Astrocyte (in vitro differentiated cells and primary cell): ENCODE measurements at regions not wholly inside any gene's neighbourhood (a gene's known extent, or its start where the extent isn't known, plus 50 kb on each side); places are given as distances from the start of the nearest gene placed in this dataset.

Experiments
- DNase-seq: peaks from one replicate; pipeline ENCODE4 v3.0.0-alpha.2; 2010; ENCODE audit warnings: low read depth
- FAIRE-seq: peaks from 2 replicates; lab custom pipeline; 2011; peaks lifted over from hg19 to GRCh38; lab: Jason Lieb, UNC
- H2AFZ ChIP-seq: 2 replicates; pipeline ENCODE4 v1.6.0; 2012; ENCODE audit warnings: low read depth, low read length, inconsistent platforms
- H3K27ac ChIP-seq: 2 replicates; pipeline ENCODE4 v1.5.1; 2011; ENCODE audit warnings: low read depth, low read length, inconsistent platforms
- H3K27me3 ChIP-seq: 2 replicates; pipeline ENCODE4 v1.6.0; 2011; ENCODE audit warnings: low read length, inconsistent platforms; ENCODE audit not compliant: insufficient read depth
- H3K36me3 ChIP-seq: 2 replicates; pipeline ENCODE4 v1.5.1; 2011; ENCODE audit warnings: low read length, inconsistent platforms; ENCODE audit not compliant: insufficient read depth
- H3K4me1 ChIP-seq: 2 replicates; pipeline ENCODE4 v1.5.1; 2011; ENCODE audit warnings: low read length, inconsistent platforms; ENCODE audit not compliant: insufficient read depth
- H3K4me2 ChIP-seq: 2 replicates; pipeline ENCODE4 v1.6.0; 2012; ENCODE audit warnings: low read length, inconsistent platforms
- H3K4me3 ChIP-seq: 2 replicates; pipeline ENCODE4 v1.5.1; 2011; ENCODE audit warnings: low read depth, mild to moderate bottlenecking, low read length, inconsistent platforms; ENCODE audit not compliant: insufficient read depth
- H3K79me2 ChIP-seq: 2 replicates; pipeline ENCODE4 v1.6.0; 2012; ENCODE audit warnings: mild to moderate bottlenecking, low read length, inconsistent platforms; ENCODE audit not compliant: insufficient read depth
- H3K9ac ChIP-seq: 2 replicates; pipeline ENCODE4 v1.6.0; 2012; ENCODE audit warnings: mild to moderate bottlenecking, low read length, inconsistent platforms
- H3K9me3 ChIP-seq: 2 replicates; pipeline ENCODE4 v1.5.1; 2012; ENCODE audit warnings: low read depth, mild to moderate bottlenecking, low read length, inconsistent platforms; ENCODE audit not compliant: insufficient read depth
- H4K20me1 ChIP-seq: 2 replicates; pipeline ENCODE4 v1.6.0; 2012; ENCODE audit warnings: low read length, inconsistent platforms; ENCODE audit not compliant: insufficient read depth
- H3K27ac Mint-ChIP-seq: one replicate; pipeline ENCODE4 v1.8.0; 2021; ENCODE audit warnings: mild to moderate bottlenecking, mixed read lengths; ENCODE audit not compliant: unreplicated experiment
- H3K27me3 Mint-ChIP-seq: one replicate; pipeline ENCODE4 v1.8.0; 2021; ENCODE audit warnings: low read depth, mixed read lengths; ENCODE audit not compliant: unreplicated experiment
- H3K36me3 Mint-ChIP-seq: one replicate; pipeline ENCODE4 v1.8.0; 2021; ENCODE audit warnings: low read depth, mixed read lengths; ENCODE audit not compliant: unreplicated experiment
- H3K4me1 Mint-ChIP-seq: one replicate; pipeline ENCODE4 v1.8.0; 2021; ENCODE audit warnings: low read depth, mixed read lengths; ENCODE audit not compliant: unreplicated experiment
- H3K4me3 Mint-ChIP-seq: one replicate; pipeline ENCODE4 v1.8.0; 2021; ENCODE audit warnings: mild to moderate bottlenecking, moderate library complexity, mixed read lengths; ENCODE audit not compliant: unreplicated experiment
- H3K9me3 Mint-ChIP-seq: one replicate; pipeline ENCODE4 v1.8.0; 2021; ENCODE audit warnings: mild to moderate bottlenecking, mixed read lengths; ENCODE audit not compliant: unreplicated experiment
- EZH2 ChIP-seq: IDR thresholded peaks from 2 replicates; pipeline ENCODE4 v1.6.1; 2012; ENCODE audit warnings: mild to moderate bottlenecking, low read length, inconsistent platforms; ENCODE audit not compliant: insufficient read depth
- TF ChIP-seq, protein P1 (sequence below): IDR thresholded peaks from 2 replicates; pipeline ENCODE4 v1.5.1; 2011; ENCODE audit warnings: low read depth, mild to moderate bottlenecking, inconsistent platforms, low read length, moderate library complexity; ENCODE audit not compliant: insufficient read depth

DNA sequence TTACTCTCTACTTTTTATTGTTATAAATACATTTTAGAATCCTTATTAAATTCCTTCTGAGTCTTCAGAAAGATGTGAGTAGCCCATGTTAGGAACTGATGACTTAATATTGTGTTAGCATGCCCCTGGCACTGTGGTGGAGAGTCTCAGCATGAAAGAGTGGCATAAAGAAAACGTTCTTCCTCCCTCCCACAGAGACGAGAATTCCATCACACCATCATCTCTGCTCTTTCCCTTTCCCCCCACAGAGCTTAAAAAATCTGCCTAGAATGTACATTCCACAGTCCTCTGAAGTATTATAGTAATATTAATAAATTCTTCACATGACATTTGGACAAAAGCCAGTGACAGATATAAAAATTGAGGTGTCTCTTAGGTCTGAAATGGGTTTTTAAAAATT is 117.8 kb upstream of the DKK2 start:
- Mint-ChIP-seq H3K27me3 (no peaks in the 10 kb centered on the region), H3K4me3 (no peak overlapping the region), H3K27ac (no peak overlapping the region), H3K36me3 (no peaks in the 10 kb centered on the region), H3K9me3 (no peaks in the 10 kb centered on the region), H3K4me1 (peaks cover 12% of the 10 kb centered on the region)
- no peak for FAIRE-seq
- no peaks in the 10 kb centered on the region for H3K79me2 ChIP-seq
- no peaks in the 10 kb centered on the region for H3K9me3 ChIP-seq
- H3K4me1 ChIP-seq = no peaks in the 10 kb centered on the region
- H3K36me3 ChIP-seq = no peaks in the 10 kb centered on the region
- TF ChIP-seq, protein P1, sequence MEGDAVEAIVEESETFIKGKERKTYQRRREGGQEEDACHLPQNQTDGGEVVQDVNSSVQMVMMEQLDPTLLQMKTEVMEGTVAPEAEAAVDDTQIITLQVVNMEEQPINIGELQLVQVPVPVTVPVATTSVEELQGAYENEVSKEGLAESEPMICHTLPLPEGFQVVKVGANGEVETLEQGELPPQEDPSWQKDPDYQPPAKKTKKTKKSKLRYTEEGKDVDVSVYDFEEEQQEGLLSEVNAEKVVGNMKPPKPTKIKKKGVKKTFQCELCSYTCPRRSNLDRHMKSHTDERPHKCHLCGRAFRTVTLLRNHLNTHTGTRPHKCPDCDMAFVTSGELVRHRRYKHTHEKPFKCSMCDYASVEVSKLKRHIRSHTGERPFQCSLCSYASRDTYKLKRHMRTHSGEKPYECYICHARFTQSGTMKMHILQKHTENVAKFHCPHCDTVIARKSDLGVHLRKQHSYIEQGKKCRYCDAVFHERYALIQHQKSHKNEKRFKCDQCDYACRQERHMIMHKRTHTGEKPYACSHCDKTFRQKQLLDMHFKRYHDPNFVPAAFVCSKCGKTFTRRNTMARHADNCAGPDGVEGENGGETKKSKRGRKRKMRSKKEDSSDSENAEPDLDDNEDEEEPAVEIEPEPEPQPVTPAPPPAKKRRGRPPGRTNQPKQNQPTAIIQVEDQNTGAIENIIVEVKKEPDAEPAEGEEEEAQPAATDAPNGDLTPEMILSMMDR = no peak
- TF ChIP-seq EZH2 = no peak
- no peaks in the 10 kb centered on the region for H3K27me3 ChIP-seq
- H3K27ac ChIP-seq = no peak overlapping the region
- H3K9ac ChIP-seq = no peak overlapping the region
- no peaks in the 10 kb centered on the region for H4K20me1 ChIP-seq
- H3K4me2 ChIP-seq = no peak overlapping the region
- DNase-seq = no peak
- no peak overlapping the region for H3K4me3 ChIP-seq
- no peak overlapping the region for H2AFZ ChIP-seq

DNA sequence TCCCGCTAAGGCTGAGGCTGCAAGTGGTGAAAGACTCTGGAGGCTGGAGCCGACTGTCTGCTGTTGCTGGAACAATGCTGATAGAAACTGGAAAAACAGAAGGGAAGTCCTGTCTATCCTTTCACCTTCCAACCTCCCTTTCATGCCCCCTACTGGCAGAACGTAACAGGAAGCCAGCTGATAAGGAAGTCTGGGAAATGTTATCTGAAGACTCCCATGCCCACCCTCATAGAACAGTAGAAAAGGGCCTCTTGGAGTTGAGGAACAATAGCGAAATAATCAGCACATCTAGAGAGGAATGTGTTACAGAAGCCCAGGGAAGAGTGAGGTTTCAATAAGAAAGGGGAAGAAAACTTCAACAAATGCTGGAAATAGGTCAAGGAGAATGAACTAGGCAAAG is 117.1 kb upstream of the DKK2 start:
- Mint-ChIP-seq H3K4me1 (peaks cover 18% of the 10 kb centered on the region), H3K27me3 (no peaks in the 10 kb centered on the region), H3K4me3 (no peak overlapping the region), H3K36me3 (no peaks in the 10 kb centered on the region), H3K27ac (peak overlapping the region; percentile 29), H3K9me3 (no peaks in the 10 kb centered on the region)
- no peak overlapping the region for H3K4me3 ChIP-seq
- no peaks in the 10 kb centered on the region for H3K36me3 ChIP-seq
- DNase-seq (no peak), FAIRE-seq (no peak)
- H3K27ac ChIP-seq = no peak overlapping the region
- H2AFZ ChIP-seq = no peak overlapping the region
- H3K4me1 ChIP-seq = no peaks in the 10 kb centered on the region
- no peak overlapping the region for H3K4me2 ChIP-seq
- no peak overlapping the region for H3K9ac ChIP-seq
- no peaks in the 10 kb centered on the region for H4K20me1 ChIP-seq
- no peaks in the 10 kb centered on the region for H3K27me3 ChIP-seq
- no peaks in the 10 kb centered on the region for H3K9me3 ChIP-seq
- no peak for TF ChIP-seq EZH2
- TF ChIP-seq, protein P1 = peak; percentile 23
- no peaks in the 10 kb centered on the region for H3K79me2 ChIP-seq

DNA sequence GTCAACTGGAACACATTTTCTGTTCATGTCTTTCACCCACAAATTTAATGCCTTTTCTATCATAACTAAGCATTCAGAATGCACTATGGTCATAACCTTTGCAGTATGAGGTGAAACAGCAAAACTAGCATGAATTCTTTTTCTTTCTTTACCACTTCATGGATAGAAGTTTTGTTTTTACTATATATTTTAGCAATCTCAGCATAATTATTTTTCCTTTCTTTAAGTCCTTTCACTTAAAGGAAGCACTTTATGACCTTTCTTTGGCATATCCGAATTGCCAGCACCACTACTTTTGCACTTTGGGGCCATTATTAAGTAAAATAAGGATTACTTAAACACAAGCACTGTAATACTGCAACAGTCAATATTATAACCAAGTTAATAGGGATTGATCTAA is 115.1 kb upstream of the DKK2 start:
- DNase-seq = no peak
- H3K27ac Mint-ChIP-seq = no peak overlapping the region

More for the DNA sequence above, 115.1 kb upstream of the DKK2 start:
- no peak overlapping the region for H3K27ac ChIP-seq
- no peak overlapping the region for H3K4me3 ChIP-seq
- H3K9me3 ChIP-seq = no peaks in the 10 kb centered on the region
- H3K4me3 Mint-ChIP-seq = no peak overlapping the region
- TF ChIP-seq EZH2 = no peak
- TF ChIP-seq, protein P1 = no peak
- FAIRE-seq = no peak
- no peak overlapping the region for H3K4me2 ChIP-seq
- no peaks in the 10 kb centered on the region for H3K27me3 Mint-ChIP-seq
- no peaks in the 10 kb centered on the region for H3K4me1 ChIP-seq
- no peaks in the 10 kb centered on the region for H3K9me3 Mint-ChIP-seq
- H3K27me3 ChIP-seq = no peaks in the 10 kb centered on the region
- H2AFZ ChIP-seq = no peak overlapping the region
- H3K36me3 ChIP-seq = no peaks in the 10 kb centered on the region
- H3K4me1 Mint-ChIP-seq = peaks cover 21% of the 10 kb centered on the region
- H4K20me1 ChIP-seq = no peaks in the 10 kb centered on the region
- no peaks in the 10 kb centered on the region for H3K79me2 ChIP-seq
- H3K9ac ChIP-seq = no peak overlapping the region
- H3K36me3 Mint-ChIP-seq = no peaks in the 10 kb centered on the region
